ENCODE measurements at regions not wholly inside any gene's neighbourhood (a gene's known extent, or its start where the extent isn't known, plus 50 kb on each side); places are given as distances from the start of the nearest gene placed in this dataset.
A peak's percentile ranks its signal among the peaks of the same experiment; 100 is the strongest.

- DNase-seq, result no peak
Measured at GRCh38 chr15:70440416-70441138, 322.8 kb downstream of the UACA start.

GRCh38 chr15:70439880-70440279, 323.5 kb downstream of the UACA start:
- no peak for DNase-seq

- no peak for DNase-seq
Measured at GRCh38 chr15:70439304-70439877, 324.0 kb downstream of the UACA start.

GRCh38 chr15:70438776-70439175, 324.6 kb downstream of the UACA start:
- no peak for DNase-seq

- no peak for DNase-seq
Measured at GRCh38 chr15:70437882-70438451, 325.4 kb downstream of the UACA start.

- DNase-seq, result no peak
Measured at GRCh38 chr15:70437089-70437488, 326.3 kb downstream of the UACA start.

- DNase-seq, result no peak
Measured at GRCh38 chr15:70436428-70436827, 326.9 kb downstream of the UACA start.

GRCh38 chr15:70435872-70436271, 327.5 kb downstream of the UACA start:
- no peak for DNase-seq

- no peak for DNase-seq
Measured at GRCh38 chr15:70435369-70435768, 328.0 kb downstream of the UACA start.

GRCh38 chr15:70433586-70434324, 329.6 kb downstream of the UACA start:
- DNase-seq, result no peak

- no peak for DNase-seq
Measured at GRCh38 chr15:70432924-70433495, 330.3 kb downstream of the UACA start.

- DNase-seq, result no peak
Measured at GRCh38 chr15:70431854-70432253, 331.5 kb downstream of the UACA start.

- DNase-seq, result no peak
Measured at GRCh38 chr15:70430069-70430468, 332.4 kb upstream of the TLE3 start.

GRCh38 chr15:70429056-70429722, 331.5 kb upstream of the TLE3 start:
- DNase-seq, result no peak

GRCh38 chr15:70428211-70428822, 330.6 kb upstream of the TLE3 start:
- DNase-seq, result no peak

- DNase-seq, result no peak
Measured at GRCh38 chr15:70427167-70428120, 329.7 kb upstream of the TLE3 start.

GRCh38 chr15:70426096-70426821, 328.5 kb upstream of the TLE3 start:
- DNase-seq, result no peak

GRCh38 chr15:70424937-70425411, 327.3 kb upstream of the TLE3 start:
- DNase-seq, result peak in 1 of 2 experiments; percentile 4

GRCh38 chr15:70423267-70423666, 325.6 kb upstream of the TLE3 start:
- no peak for DNase-seq

GRCh38 chr15:70422342-70422741, 324.6 kb upstream of the TLE3 start:
- DNase-seq, result no peak

All from stimulated activated CD4-positive, alpha-beta T cell treated with anti-CD3 and anti-CD28 coated beads, Interleukin-4, amount 100 ng/mL, for 4 hours (primary cell).